ENCODE measurements at regions not wholly inside any gene's neighbourhood (a gene's known extent, or its start where the extent isn't known, plus 50 kb on each side); places are given as distances from the start of the nearest gene placed in this dataset.

- Histone ChIP-seq H3K4me3 (no peak overlapping the region), H3K9me2 (ENCODE audit: insufficient read depth) (no peaks in the 10 kb centered on the region), H3K36me3 (ENCODE audit: low read depth) (no peaks in the 10 kb centered on the region), H3F3A (ENCODE audit: insufficient read depth) (no peaks in the 10 kb centered on the region), H3K4me2 (ENCODE audit: unreplicated experiment) (no peak overlapping the region), H4K20me1 (ENCODE audit: insufficient read depth) (no peaks in the 10 kb centered on the region), H3K79me2 (ENCODE audit: insufficient read depth) (no peaks in the 10 kb centered on the region), H3K4me1 (ENCODE audit: insufficient read depth) (no peaks in the 10 kb centered on the region), H3K9ac (no peak overlapping the region), H3K27me3 (replicated peaks; ENCODE audit: insufficient read depth) (no peaks in the 10 kb centered on the region), H2AFZ (no peak overlapping the region), H3K27ac (no peak overlapping the region), H3K9me3 (ENCODE audit: low read depth) (no peaks in the 10 kb centered on the region)
- DNase-seq = peak; percentile 0
- TF ChIP-seq EZH2 (IDR thresholded peaks at IDR 0.05; ENCODE audit: insufficient read depth, poor library complexity, severe bottlenecking) = no peak
- TF ChIP-seq EZH2phosphoT487 (IDR thresholded peaks at IDR 0.05; ENCODE audit: insufficient read depth, low read depth) = no peak
- in situ Hi-C loops (cut with MboI) = no loop called here
- WGBS, 2 experiments (ENCODE audit: low coverage in 1 of 2, low lambda C conversion rate in 2 of 2, missing lambda C conversion rate in 2 of 2) = 3 to 14% methylated on average over 2 of the region's 2 CpGs
These were observed 188.1 kb downstream of the DPY19L2 start for GRCh38 chr12:63480186-63480585.

DNA sequence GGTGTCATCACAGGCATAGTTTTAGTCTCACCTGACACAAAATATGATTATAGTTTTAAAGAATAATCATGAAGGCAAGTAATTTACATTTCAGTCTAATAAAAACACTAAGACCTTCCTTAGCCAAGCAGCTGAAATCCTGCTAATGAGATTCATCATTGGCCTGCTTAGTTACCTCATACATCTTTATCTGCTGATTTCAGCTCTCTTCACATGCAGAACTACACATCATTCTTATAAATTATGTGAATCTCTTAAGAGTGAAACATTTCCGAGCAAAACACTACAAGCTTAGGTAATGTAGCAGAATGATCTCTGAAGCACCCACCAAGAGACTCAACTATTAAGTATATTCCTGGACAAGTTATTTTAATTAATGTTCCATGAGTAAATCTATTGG, 198.1 kb downstream of the DPY19L2 start:
- WGBS, 2 experiments (ENCODE audit: low coverage in 1 of 2, low lambda C conversion rate in 2 of 2, missing lambda C conversion rate in 2 of 2) = 40 to 67% methylated on average over 1 of the region's 1 CpG
- no peak overlapping the region for H3K4me3 ChIP-seq
- no peaks in the 10 kb centered on the region for H3K79me2 ChIP-seq (ENCODE audit: insufficient read depth)
- no peak overlapping the region for H3K9ac ChIP-seq
- H3K4me2 ChIP-seq (ENCODE audit: unreplicated experiment) = no peak overlapping the region
- TF ChIP-seq EZH2phosphoT487 (IDR thresholded peaks at IDR 0.05; ENCODE audit: insufficient read depth, low read depth) = no peak
- no peak for TF ChIP-seq EZH2 (IDR thresholded peaks at IDR 0.05; ENCODE audit: insufficient read depth, poor library complexity, severe bottlenecking)
- no peaks in the 10 kb centered on the region for H3K4me1 ChIP-seq (ENCODE audit: insufficient read depth)
- H3K36me3 ChIP-seq (ENCODE audit: low read depth) = no peaks in the 10 kb centered on the region
- H3K9me3 ChIP-seq (ENCODE audit: low read depth) = no peaks in the 10 kb centered on the region
- in situ Hi-C loops (cut with MboI) = no loop called here
- H3F3A ChIP-seq (ENCODE audit: insufficient read depth) = no peaks in the 10 kb centered on the region
- no peak overlapping the region for H3K27ac ChIP-seq
- H4K20me1 ChIP-seq (ENCODE audit: insufficient read depth) = no peaks in the 10 kb centered on the region
- H3K9me2 ChIP-seq (ENCODE audit: insufficient read depth) = no peaks in the 10 kb centered on the region
- no peaks in the 10 kb centered on the region for H3K27me3 ChIP-seq (replicated peaks; ENCODE audit: insufficient read depth)
- H2AFZ ChIP-seq = no peak overlapping the region
- DNase-seq = no peak

GRCh38 chr12:63467951-63468350, 200.3 kb downstream of the DPY19L2 start:
- 31 to 33% methylated on average over 4 of the region's 4 CpGs for WGBS, 2 experiments (ENCODE audit: low coverage in 1 of 2, low lambda C conversion rate in 2 of 2, missing lambda C conversion rate in 2 of 2)
- in situ Hi-C loops (cut with MboI) = no loop called here
- no peaks in the 10 kb centered on the region for H3K27me3 ChIP-seq (replicated peaks; ENCODE audit: insufficient read depth)

GRCh38 chr12:63457857-63458256, 210.4 kb downstream of the DPY19L2 start:
- WGBS, 2 experiments (ENCODE audit: low coverage in 1 of 2, low lambda C conversion rate in 2 of 2, missing lambda C conversion rate in 2 of 2) = 21 to 52% methylated on average over 1 of the region's 1 CpG
- Histone ChIP-seq H3K9ac (no peak overlapping the region), H3K36me3 (ENCODE audit: low read depth) (no peaks in the 10 kb centered on the region), H2AFZ (no peak overlapping the region), H3K4me2 (ENCODE audit: unreplicated experiment) (no peak overlapping the region), H3K4me3 (no peak overlapping the region), H3K9me2 (ENCODE audit: insufficient read depth) (no peaks in the 10 kb centered on the region), H3K9me3 (ENCODE audit: low read depth) (no peaks in the 10 kb centered on the region), H3F3A (ENCODE audit: insufficient read depth) (no peaks in the 10 kb centered on the region), H3K27me3 (replicated peaks; ENCODE audit: insufficient read depth) (0 out of 2 replicates have a peak, but pooled peaks cover 6% of the 10 kb centered on the region), H3K27ac (no peak overlapping the region), H3K79me2 (ENCODE audit: insufficient read depth) (no peaks in the 10 kb centered on the region), H3K4me1 (ENCODE audit: insufficient read depth) (no peaks in the 10 kb centered on the region), H4K20me1 (ENCODE audit: insufficient read depth) (no peaks in the 10 kb centered on the region)
- TF ChIP-seq EZH2 (IDR thresholded peaks at IDR 0.05; ENCODE audit: insufficient read depth, poor library complexity, severe bottlenecking) (no peak), EZH2phosphoT487 (IDR thresholded peaks at IDR 0.05; ENCODE audit: insufficient read depth, low read depth) (no peak)
- DNase-seq = no peak
- in situ Hi-C loops (cut with MboI) = no loop called here

More at GRCh38 chr12:63467951-63468350, 200.3 kb downstream of the DPY19L2 start:
- Histone ChIP-seq H3K9me3 (ENCODE audit: low read depth) (no peaks in the 10 kb centered on the region), H3K9me2 (ENCODE audit: insufficient read depth) (no peaks in the 10 kb centered on the region), H3K4me2 (ENCODE audit: unreplicated experiment) (no peak overlapping the region), H3K36me3 (ENCODE audit: low read depth) (no peaks in the 10 kb centered on the region), H3K9ac (no peak overlapping the region), H4K20me1 (ENCODE audit: insufficient read depth) (no peaks in the 10 kb centered on the region), H3K4me3 (no peak overlapping the region), H3F3A (ENCODE audit: insufficient read depth) (no peaks in the 10 kb centered on the region), H3K79me2 (ENCODE audit: insufficient read depth) (no peaks in the 10 kb centered on the region), H3K27ac (no peak overlapping the region), H2AFZ (no peak overlapping the region), H3K4me1 (ENCODE audit: insufficient read depth) (no peaks in the 10 kb centered on the region)
- DNase-seq = no peak
- TF ChIP-seq EZH2phosphoT487 (IDR thresholded peaks at IDR 0.05; ENCODE audit: insufficient read depth, low read depth) (no peak), EZH2 (IDR thresholded peaks at IDR 0.05; ENCODE audit: insufficient read depth, poor library complexity, severe bottlenecking) (no peak)

GRCh38 chr12:63457428-63457827, 210.9 kb downstream of the DPY19L2 start:
- Histone ChIP-seq H3K4me2 (ENCODE audit: unreplicated experiment) (no peak overlapping the region), H3K27ac (no peak overlapping the region), H3K4me1 (ENCODE audit: insufficient read depth) (no peaks in the 10 kb centered on the region), H3K9me3 (ENCODE audit: low read depth) (no peaks in the 10 kb centered on the region), H4K20me1 (ENCODE audit: insufficient read depth) (no peaks in the 10 kb centered on the region), H3F3A (ENCODE audit: insufficient read depth) (no peaks in the 10 kb centered on the region), H3K36me3 (ENCODE audit: low read depth) (no peaks in the 10 kb centered on the region), H3K4me3 (no peak overlapping the region), H2AFZ (no peak overlapping the region), H3K9me2 (ENCODE audit: insufficient read depth) (no peaks in the 10 kb centered on the region), H3K79me2 (ENCODE audit: insufficient read depth) (no peaks in the 10 kb centered on the region), H3K27me3 (replicated peaks; ENCODE audit: insufficient read depth) (0 out of 2 replicates have a peak, but pooled peaks cover 6% of the 10 kb centered on the region), H3K9ac (no peak overlapping the region)
- TF ChIP-seq EZH2phosphoT487 (IDR thresholded peaks at IDR 0.05; ENCODE audit: insufficient read depth, low read depth) = no peak
- no peak for TF ChIP-seq EZH2 (IDR thresholded peaks at IDR 0.05; ENCODE audit: insufficient read depth, poor library complexity, severe bottlenecking)
- DNase-seq = no peak
- in situ Hi-C loops (cut with MboI) = no loop called here
